ENCODE measurements at regions not wholly inside any gene's neighbourhood (a gene's known extent, or its start where the extent isn't known, plus 50 kb on each side); places are given as distances from the start of the nearest gene placed in this dataset.

DNA sequence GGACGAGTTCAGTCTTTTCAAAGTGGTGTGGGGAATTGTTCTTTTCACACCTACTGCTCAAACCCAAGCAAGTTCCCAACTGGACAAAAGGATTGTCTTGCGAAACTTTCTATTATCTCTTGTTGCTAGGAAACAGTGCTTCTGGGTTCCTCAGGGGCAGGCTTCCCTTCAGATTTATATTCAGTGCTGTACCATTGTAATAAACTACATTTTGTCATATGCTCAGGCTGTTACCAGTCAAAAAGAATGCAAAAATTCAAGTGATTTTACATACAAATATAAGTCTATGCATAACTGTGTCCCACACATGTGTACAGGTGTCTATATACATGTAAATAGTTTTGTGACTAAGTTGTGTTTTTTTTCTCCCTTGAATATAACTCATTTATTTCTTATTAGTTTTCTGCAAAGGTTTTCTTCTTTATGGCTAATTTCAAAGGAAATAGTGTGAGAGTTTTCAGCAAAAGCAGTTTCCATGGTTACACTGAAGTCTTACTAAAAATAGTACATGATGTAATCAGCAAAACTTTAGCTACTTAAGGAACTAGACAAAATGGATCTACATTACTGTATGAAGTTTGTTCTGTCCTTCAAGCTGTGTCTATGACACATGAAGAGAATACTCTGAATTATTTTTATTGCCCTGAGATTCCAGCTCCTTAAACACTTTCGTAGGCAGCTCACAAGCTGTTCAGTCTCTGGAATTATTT, 430.2 kb upstream of the TMPO start:
- no peak for DNase-seq (ENCODE audit: low read depth)
- no peak overlapping the region for H3K4me3 ChIP-seq (ENCODE audit: low read depth, low read length)
- TF ChIP-seq, protein P1, sequence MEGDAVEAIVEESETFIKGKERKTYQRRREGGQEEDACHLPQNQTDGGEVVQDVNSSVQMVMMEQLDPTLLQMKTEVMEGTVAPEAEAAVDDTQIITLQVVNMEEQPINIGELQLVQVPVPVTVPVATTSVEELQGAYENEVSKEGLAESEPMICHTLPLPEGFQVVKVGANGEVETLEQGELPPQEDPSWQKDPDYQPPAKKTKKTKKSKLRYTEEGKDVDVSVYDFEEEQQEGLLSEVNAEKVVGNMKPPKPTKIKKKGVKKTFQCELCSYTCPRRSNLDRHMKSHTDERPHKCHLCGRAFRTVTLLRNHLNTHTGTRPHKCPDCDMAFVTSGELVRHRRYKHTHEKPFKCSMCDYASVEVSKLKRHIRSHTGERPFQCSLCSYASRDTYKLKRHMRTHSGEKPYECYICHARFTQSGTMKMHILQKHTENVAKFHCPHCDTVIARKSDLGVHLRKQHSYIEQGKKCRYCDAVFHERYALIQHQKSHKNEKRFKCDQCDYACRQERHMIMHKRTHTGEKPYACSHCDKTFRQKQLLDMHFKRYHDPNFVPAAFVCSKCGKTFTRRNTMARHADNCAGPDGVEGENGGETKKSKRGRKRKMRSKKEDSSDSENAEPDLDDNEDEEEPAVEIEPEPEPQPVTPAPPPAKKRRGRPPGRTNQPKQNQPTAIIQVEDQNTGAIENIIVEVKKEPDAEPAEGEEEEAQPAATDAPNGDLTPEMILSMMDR (IDR thresholded peaks at IDR 0.05; ENCODE audit: insufficient read depth, low read depth, low read length) = no peak

DNA sequence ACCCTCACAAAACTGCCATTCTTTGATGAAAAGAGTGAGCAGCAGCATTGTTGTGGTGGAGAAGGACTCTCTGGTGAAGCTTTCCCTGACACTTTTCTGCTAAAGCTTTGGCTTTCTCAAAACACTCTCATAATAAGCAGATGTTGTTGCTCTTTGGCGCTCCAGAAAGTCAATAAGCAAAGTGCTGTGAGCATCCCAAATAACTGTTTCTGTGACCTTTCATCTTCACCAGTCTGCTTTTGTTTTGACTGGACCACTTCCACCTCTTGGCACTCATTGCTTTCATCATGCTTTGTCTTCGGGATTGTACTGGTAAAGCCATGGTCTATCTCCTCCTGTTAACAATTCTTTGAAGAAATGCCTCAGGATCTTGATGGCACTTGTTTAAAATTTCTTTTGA, 424.7 kb upstream of the TMPO start:
- H3K4me3 ChIP-seq (ENCODE audit: low read depth, low read length) = no peak overlapping the region
- no peak for DNase-seq (ENCODE audit: low read depth)
- TF ChIP-seq, protein P1 (IDR thresholded peaks at IDR 0.05; ENCODE audit: insufficient read depth, low read depth, low read length) = no peak

DNA sequence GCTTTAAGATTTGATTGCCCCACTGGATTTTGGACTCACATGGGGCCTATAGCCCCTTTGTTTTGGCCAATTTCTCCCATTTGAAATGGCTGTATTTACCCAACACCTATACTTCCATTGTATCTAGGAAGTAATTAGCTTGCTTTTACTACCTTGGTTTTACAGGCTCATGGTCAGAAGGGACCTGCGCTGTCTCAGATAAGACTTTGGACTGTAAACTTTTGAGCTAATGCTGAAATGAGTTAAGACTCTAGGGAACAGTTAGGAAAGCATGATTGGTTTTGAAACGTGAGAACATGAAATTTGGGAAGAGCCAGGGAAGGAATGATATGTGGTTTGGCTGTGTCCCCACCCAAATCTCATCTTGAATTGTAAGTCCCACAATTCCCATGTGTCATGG, 419.0 kb upstream of the TMPO start:
- TF ChIP-seq, protein P1 (IDR thresholded peaks at IDR 0.05; ENCODE audit: insufficient read depth, low read depth, low read length) = no peak
- no peak for DNase-seq (ENCODE audit: low read depth)
- no peak overlapping the region for H3K4me3 ChIP-seq (ENCODE audit: low read depth, low read length)

DNA sequence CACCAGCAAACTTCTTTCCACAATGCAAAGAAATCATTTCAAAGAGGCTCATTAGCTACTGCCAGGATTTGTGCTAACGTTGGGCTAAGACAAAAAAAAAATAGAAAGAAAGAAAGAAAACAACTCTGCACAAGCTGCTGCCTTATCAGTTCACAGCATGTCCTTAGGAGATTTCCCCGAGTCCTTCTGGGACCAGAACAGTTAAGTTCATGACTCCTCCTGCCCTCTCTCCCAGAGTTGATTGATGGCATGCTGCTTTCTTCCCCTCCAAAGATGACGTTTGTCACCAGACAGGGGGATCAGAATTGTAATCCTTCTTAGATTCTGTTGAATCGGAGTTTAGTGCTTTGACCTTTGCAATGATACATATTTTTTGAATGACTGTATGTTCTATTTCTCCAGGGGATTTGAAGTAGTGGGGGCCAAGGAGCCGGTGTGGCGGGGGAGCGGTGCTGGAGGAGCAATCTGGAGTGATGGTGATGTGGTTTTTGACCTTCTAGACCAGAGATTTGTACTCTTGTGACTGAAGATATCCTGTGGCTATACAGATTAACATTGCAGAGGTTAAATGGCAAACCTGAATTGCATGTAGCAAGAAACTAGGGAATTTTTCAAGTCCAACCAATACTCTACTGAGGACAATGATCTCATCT, 409.2 kb upstream of the TMPO start:
- TF ChIP-seq, protein P1 (IDR thresholded peaks at IDR 0.05; ENCODE audit: insufficient read depth, low read depth, low read length) = no peak

DNA sequence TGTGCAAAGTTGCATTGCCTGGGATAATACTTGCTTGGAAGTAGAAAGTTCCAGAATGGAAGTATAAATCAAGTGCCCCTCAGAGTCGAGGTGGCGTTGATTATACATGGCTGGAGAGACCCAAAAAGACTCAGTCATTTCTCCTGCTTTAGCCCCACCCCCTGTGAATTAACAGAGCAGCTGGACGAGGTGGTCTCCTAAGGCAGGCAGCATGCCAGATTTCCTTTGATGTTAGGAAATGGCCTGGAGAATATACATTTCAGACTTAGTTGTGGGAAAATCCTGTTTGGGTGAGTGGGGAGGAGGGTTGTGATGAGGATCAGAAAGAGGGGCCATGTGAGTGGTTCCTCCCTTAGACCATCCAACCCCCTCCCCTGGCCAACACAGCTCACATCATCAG, 406.1 kb upstream of the TMPO start:
- TF ChIP-seq, protein P1 (IDR thresholded peaks at IDR 0.05; ENCODE audit: insufficient read depth, low read depth, low read length) = no peak
- no peak overlapping the region for H3K4me3 ChIP-seq (ENCODE audit: low read depth, low read length)
- no peak for DNase-seq (ENCODE audit: low read depth)

More for the DNA sequence above, 409.2 kb upstream of the TMPO start:
- no peak overlapping the region for H3K4me3 ChIP-seq (ENCODE audit: low read depth, low read length)
- no peak for DNase-seq (ENCODE audit: low read depth)

DNA sequence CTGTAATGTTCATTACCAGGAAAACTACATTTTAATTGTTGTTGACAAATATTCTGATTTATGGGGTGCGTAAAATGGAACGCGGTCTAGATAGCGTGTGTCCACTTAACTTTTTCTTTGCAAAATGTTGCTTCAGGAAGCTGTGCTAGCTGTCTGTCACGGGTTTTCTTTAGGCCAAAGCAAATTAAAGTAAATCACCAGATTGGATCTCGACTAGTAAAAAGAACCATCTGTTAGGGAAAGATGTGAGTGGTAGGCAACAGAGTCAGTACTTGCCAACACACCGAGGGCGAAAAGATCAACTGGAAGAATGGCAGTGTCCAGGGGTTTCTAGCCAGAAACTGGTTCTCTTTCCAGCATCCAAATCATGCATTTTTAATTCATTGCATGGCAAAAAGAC, 404.9 kb upstream of the TMPO start:
- no peak overlapping the region for H3K4me3 ChIP-seq (ENCODE audit: low read depth, low read length)
- TF ChIP-seq, protein P1 (IDR thresholded peaks at IDR 0.05; ENCODE audit: insufficient read depth, low read depth, low read length) = no peak
- no peak for DNase-seq (ENCODE audit: low read depth)

Measured in fibroblast of villous mesenchyme (primary cell).